ENCODE measurements at regions not wholly inside any gene's neighbourhood (a gene's known extent, or its start where the extent isn't known, plus 50 kb on each side); places are given as distances from the start of the nearest gene placed in this dataset.

DNA sequence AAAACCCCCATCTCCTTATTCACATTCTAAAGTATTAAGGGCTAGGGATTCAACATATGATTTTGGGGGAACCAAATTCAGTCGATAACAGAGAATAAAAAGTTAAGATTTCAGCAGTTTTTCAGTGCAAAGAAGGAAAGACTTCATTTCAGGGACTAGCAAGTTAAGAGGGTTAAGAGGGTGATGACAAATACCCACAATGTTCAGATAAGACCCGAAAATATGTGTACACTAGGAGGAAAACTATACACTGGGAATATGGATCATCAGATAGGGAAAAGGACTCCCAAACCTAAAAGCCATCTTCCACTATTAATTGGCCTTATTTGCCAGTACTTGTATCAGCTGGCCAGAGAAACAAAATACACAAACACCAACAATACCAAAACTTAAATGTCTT, 824.2 kb downstream of the SLC16A7 start:
- H3K9me1 ChIP-seq (ENCODE audit: control insufficient read depth, extremely low read depth, insufficient read depth, low read length): no peaks in the 10 kb centered on the region
- no peaks in the 10 kb centered on the region for H3K36me3 ChIP-seq (ENCODE audit: control insufficient read depth in 2 of 2, extremely low read depth in 1 of 2, insufficient read depth in 2 of 2, low read length in 2 of 2)
- no peak for DNase-seq (ENCODE audit: low read depth, low spot score)
- no peaks in the 10 kb centered on the region for H3K4me1 ChIP-seq (ENCODE audit: control insufficient read depth, extremely low read depth, insufficient read depth, low read length)
- H3K4me3 ChIP-seq (ENCODE audit: control insufficient read depth in 2 of 3, extremely low read depth in 1 of 3, insufficient read depth in 2 of 3, low read depth in 1 of 3, low read length in 3 of 3): no peak overlapping the region
- no peak overlapping the region for H2AFZ ChIP-seq (ENCODE audit: control insufficient read depth, low read length)
- H3K9me3 ChIP-seq (ENCODE audit: control insufficient read depth, low read depth, low read length): no peaks in the 10 kb centered on the region
- no peaks in the 10 kb centered on the region for H4K20me1 ChIP-seq (ENCODE audit: control insufficient read depth, extremely low read depth, insufficient read depth, low read length)
- no peak overlapping the region for H3K9ac ChIP-seq (ENCODE audit: control insufficient read depth, extremely low read depth, insufficient read depth, low read length)
- no peaks in the 10 kb centered on the region for H3K27me3 ChIP-seq (ENCODE audit: control insufficient read depth, extremely low read depth, insufficient read depth, low read length)
- H3K4me2 ChIP-seq (ENCODE audit: control insufficient read depth, extremely low read depth, insufficient read depth, low read depth, low read length): no peak overlapping the region
- FAIRE-seq: no peak
- no peaks in the 10 kb centered on the region for H3K79me2 ChIP-seq (ENCODE audit: control insufficient read depth, insufficient read depth, low read length)
- TF ChIP-seq, protein P1, sequence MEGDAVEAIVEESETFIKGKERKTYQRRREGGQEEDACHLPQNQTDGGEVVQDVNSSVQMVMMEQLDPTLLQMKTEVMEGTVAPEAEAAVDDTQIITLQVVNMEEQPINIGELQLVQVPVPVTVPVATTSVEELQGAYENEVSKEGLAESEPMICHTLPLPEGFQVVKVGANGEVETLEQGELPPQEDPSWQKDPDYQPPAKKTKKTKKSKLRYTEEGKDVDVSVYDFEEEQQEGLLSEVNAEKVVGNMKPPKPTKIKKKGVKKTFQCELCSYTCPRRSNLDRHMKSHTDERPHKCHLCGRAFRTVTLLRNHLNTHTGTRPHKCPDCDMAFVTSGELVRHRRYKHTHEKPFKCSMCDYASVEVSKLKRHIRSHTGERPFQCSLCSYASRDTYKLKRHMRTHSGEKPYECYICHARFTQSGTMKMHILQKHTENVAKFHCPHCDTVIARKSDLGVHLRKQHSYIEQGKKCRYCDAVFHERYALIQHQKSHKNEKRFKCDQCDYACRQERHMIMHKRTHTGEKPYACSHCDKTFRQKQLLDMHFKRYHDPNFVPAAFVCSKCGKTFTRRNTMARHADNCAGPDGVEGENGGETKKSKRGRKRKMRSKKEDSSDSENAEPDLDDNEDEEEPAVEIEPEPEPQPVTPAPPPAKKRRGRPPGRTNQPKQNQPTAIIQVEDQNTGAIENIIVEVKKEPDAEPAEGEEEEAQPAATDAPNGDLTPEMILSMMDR (optimal IDR thresholded peaks at IDR 0.05 in 1 of 3, IDR thresholded peaks at IDR 0.05 in 1 of 3, conservative IDR thresholded peaks at IDR 0.05 in 1 of 3; ENCODE audit: extremely low read depth in 1 of 3, insufficient read depth in 2 of 3, low read length in 3 of 3): no peak
- no peak for TF ChIP-seq EZH2 (IDR thresholded peaks at IDR 0.05; ENCODE audit: low read length)
- dilution Hi-C loops (cut with MboI; ENCODE audit: extremely low pct_ligation_motif_present, low sequenced_read_pairs): no loop called here
- no peak overlapping the region for H3K27ac ChIP-seq (ENCODE audit: control insufficient read depth, insufficient read depth, low read length)

DNA sequence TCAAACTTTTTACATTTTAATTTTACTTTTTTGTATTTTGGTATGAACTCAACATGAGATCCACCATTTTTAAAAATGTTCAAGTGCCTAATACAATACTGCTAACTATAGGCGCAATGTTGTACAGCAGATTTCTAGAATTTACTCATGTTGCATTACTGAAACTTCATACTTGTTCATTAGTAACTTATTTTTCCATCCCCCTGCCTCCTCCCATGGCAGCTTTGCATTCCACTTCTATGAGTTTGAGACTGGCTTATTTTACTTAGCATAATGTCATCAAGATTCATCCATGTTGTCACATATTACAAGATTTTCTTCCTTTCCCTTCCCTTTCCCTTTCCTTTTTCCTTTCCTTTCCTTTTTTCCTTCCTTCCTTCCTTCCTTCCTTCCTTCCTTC, 825.9 kb downstream of the SLC16A7 start:
- H3K9ac ChIP-seq (ENCODE audit: control insufficient read depth, extremely low read depth, insufficient read depth, low read length): no peak overlapping the region
- H3K4me3 ChIP-seq (ENCODE audit: control insufficient read depth in 2 of 3, extremely low read depth in 1 of 3, insufficient read depth in 2 of 3, low read depth in 1 of 3, low read length in 3 of 3): no peak overlapping the region
- no peak for FAIRE-seq
- no peak overlapping the region for H2AFZ ChIP-seq (ENCODE audit: control insufficient read depth, low read length)
- no peak overlapping the region for H3K27ac ChIP-seq (ENCODE audit: control insufficient read depth, insufficient read depth, low read length)
- H3K36me3 ChIP-seq (ENCODE audit: control insufficient read depth in 2 of 2, extremely low read depth in 1 of 2, insufficient read depth in 2 of 2, low read length in 2 of 2): no peaks in the 10 kb centered on the region
- no peak for DNase-seq (ENCODE audit: low read depth, low spot score)
- no peaks in the 10 kb centered on the region for H3K4me1 ChIP-seq (ENCODE audit: control insufficient read depth, extremely low read depth, insufficient read depth, low read length)
- TF ChIP-seq, protein P1 (optimal IDR thresholded peaks at IDR 0.05 in 1 of 3, IDR thresholded peaks at IDR 0.05 in 1 of 3, conservative IDR thresholded peaks at IDR 0.05 in 1 of 3; ENCODE audit: extremely low read depth in 1 of 3, insufficient read depth in 2 of 3, low read length in 3 of 3): no peak
- TF ChIP-seq EZH2 (IDR thresholded peaks at IDR 0.05; ENCODE audit: low read length): no peak
- no peaks in the 10 kb centered on the region for H3K9me3 ChIP-seq (ENCODE audit: control insufficient read depth, low read depth, low read length)
- H3K79me2 ChIP-seq (ENCODE audit: control insufficient read depth, insufficient read depth, low read length): no peaks in the 10 kb centered on the region
- no peak overlapping the region for H3K4me2 ChIP-seq (ENCODE audit: control insufficient read depth, extremely low read depth, insufficient read depth, low read depth, low read length)
- no peaks in the 10 kb centered on the region for H3K9me1 ChIP-seq (ENCODE audit: control insufficient read depth, extremely low read depth, insufficient read depth, low read length)
- H4K20me1 ChIP-seq (ENCODE audit: control insufficient read depth, extremely low read depth, insufficient read depth, low read length): no peaks in the 10 kb centered on the region
- H3K27me3 ChIP-seq (ENCODE audit: control insufficient read depth, extremely low read depth, insufficient read depth, low read length): no peaks in the 10 kb centered on the region
- dilution Hi-C loops (cut with MboI; ENCODE audit: extremely low pct_ligation_motif_present, low sequenced_read_pairs): no loop called here
